Neuronal stem cell (in vitro differentiated cells): ENCODE measurements at regions not wholly inside any gene's neighbourhood (a gene's known extent, or its start where the extent isn't known, plus 50 kb on each side); places are given as distances from the start of the nearest gene placed in this dataset.

Experiments used
- DNase-seq: peaks from one replicate; pipeline ENCODE4 v3.0.0-alpha.2; 2013; ENCODE audit warnings: low spot score
- H2AFZ ChIP-seq: one replicate; pipeline ENCODE4 v1.6.1; 2013; ENCODE audit warnings: mild to moderate bottlenecking, low read length, inconsistent platforms
- H2AK5ac ChIP-seq: 2 replicates; pipeline ENCODE4 v1.6.1; 2013; ENCODE audit warnings: low read depth, mild to moderate bottlenecking, inconsistent platforms, low read length, moderate library complexity, mixed read lengths
- H2BK120ac ChIP-seq: 2 replicates; pipeline ENCODE4 v1.6.1; 2013; ENCODE audit warnings: low read depth, mild to moderate bottlenecking, inconsistent platforms, low read length, moderate library complexity, mixed read lengths
- H2BK12ac ChIP-seq: one replicate; pipeline ENCODE4 v1.6.1; 2013; ENCODE audit warnings: low read length, inconsistent platforms
- H2BK15ac ChIP-seq: 2 replicates; pipeline ENCODE4 v1.6.1; 2013; ENCODE audit warnings: mild to moderate bottlenecking, low read length, inconsistent platforms, mixed read lengths
- H2BK5ac ChIP-seq: one replicate; pipeline ENCODE4 v1.6.1; 2013; ENCODE audit warnings: inconsistent platforms, mild to moderate bottlenecking, low read length, moderate library complexity
- H3K14ac ChIP-seq: one replicate; pipeline ENCODE4 v1.6.1; 2013; ENCODE audit warnings: low read length, inconsistent platforms
- H3K18ac ChIP-seq: 2 replicates; pipeline ENCODE4 v1.6.1; 2013; ENCODE audit warnings: low read length, inconsistent platforms
- H3K23ac ChIP-seq: 2 replicates; pipeline ENCODE4 v1.6.1; 2013; ENCODE audit warnings: low read depth, mild to moderate bottlenecking, mixed read lengths, low read length, inconsistent platforms; ENCODE audit not compliant: poor library complexity
- H3K27ac ChIP-seq: replicated peaks from 3 replicates; pipeline ENCODE4 v1.5.1; 2013; ENCODE audit warnings: low read length, inconsistent platforms
- H3K27me3 ChIP-seq, 3 experiments: 2 replicates each; pipeline ENCODE4 v1.6.1; 2013; ENCODE audit warnings: low read length in 3 of 3, mild to moderate bottlenecking in 2 of 3, inconsistent platforms in 1 of 3, low read depth in 1 of 3, mixed read lengths in 1 of 3, moderate library complexity in 1 of 3; ENCODE audit not compliant: control insufficient read depth in 3 of 3, insufficient read depth in 3 of 3
- H3K36me3 ChIP-seq, 2 donors: replicated peaks in 1 of 2; 2 replicates each; pipeline ENCODE4 v1.6.1; 2013; ENCODE audit warnings: low read length in 2 of 2; ENCODE audit not compliant: control insufficient read depth in 2 of 2, insufficient read depth in 2 of 2
- H3K4ac ChIP-seq: 2 replicates; pipeline ENCODE4 v1.6.1; 2013; ENCODE audit warnings: inconsistent platforms, mild to moderate bottlenecking, low read length, moderate library complexity
- H3K4me1 ChIP-seq, 2 donors: 1 replicate in 1 of 2; 2 replicates in 1 of 2; pipeline ENCODE4 v1.6.1; 2013; ENCODE audit warnings: low read length in 2 of 2, low read depth in 1 of 2; ENCODE audit not compliant: control insufficient read depth in 2 of 2, insufficient read depth in 1 of 2
- H3K4me2 ChIP-seq: one replicate; pipeline ENCODE4 v1.6.1; 2013; ENCODE audit warnings: mild to moderate bottlenecking, low read length, inconsistent platforms; ENCODE audit not compliant: insufficient read depth, poor library complexity, severe bottlenecking
- H3K4me3 ChIP-seq, 2 donors: 2 replicates each; pipeline ENCODE4 v1.5.1; 2013; ENCODE audit warnings: low read length in 2 of 2, mild to moderate bottlenecking in 2 of 2, inconsistent platforms in 1 of 2, moderate library complexity in 1 of 2
- H3K79me1 ChIP-seq: one replicate; pipeline ENCODE4 v1.6.1; 2013; ENCODE audit warnings: low read depth, mild to moderate bottlenecking, inconsistent platforms, low read length, moderate library complexity
- H3K9ac ChIP-seq: one replicate; pipeline ENCODE4 v1.6.1; 2013; ENCODE audit warnings: mild to moderate bottlenecking, low read depth, low read length, inconsistent platforms; ENCODE audit not compliant: poor library complexity
- H3K9me3 ChIP-seq, 2 donors: replicated peaks in 1 of 2; 2 replicates each; pipeline versions ENCODE3 to v1.6.1; 2013; ENCODE audit warnings: low read length in 2 of 2, mild to moderate bottlenecking in 2 of 2, inconsistent platforms in 1 of 2, low read depth in 1 of 2, mixed read lengths in 1 of 2, moderate library complexity in 1 of 2; ENCODE audit not compliant: control insufficient read depth in 2 of 2, insufficient read depth in 1 of 2
- H4K8ac ChIP-seq: one replicate; pipeline ENCODE4 v1.6.1; 2013; ENCODE audit warnings: low read depth, mild to moderate bottlenecking, inconsistent platforms, low read length, moderate library complexity
- H4K91ac ChIP-seq: one replicate; pipeline ENCODE4 v1.6.1; 2013; ENCODE audit warnings: low read length, low read depth, mild to moderate bottlenecking, inconsistent platforms; ENCODE audit not compliant: poor library complexity
- WGBS, 2 donors: extraction: QIAGEN DNeasy Blood & Tissue Kit; methylation state at CpG; one replicate each; pipeline ENCODE4 v1.1.7; 2013; ENCODE audit warnings: missing lambda C conversion rate in 2 of 2, mixed read lengths in 1 of 2; ENCODE audit not compliant: insufficient read length in 2 of 2, insufficient replicate concordance in 1 of 2; ENCODE audit errors: extremely low coverage in 2 of 2; 5-methylcytosine and 5-hydroxymethylcytosine counted together

- Histone ChIP-seq H2BK120ac (no peak overlapping the region), H4K91ac (no peak overlapping the region), H2BK5ac (no peak overlapping the region), H3K27me3 (no peaks in the 10 kb centered on the region), H2BK12ac (no peak overlapping the region), H3K9me3 (no peaks in the 10 kb centered on the region), H3K18ac (no peak overlapping the region), H3K23ac (no peak overlapping the region), H2AK5ac (no peak overlapping the region), H3K9ac (no peak overlapping the region), H4K8ac (no peak overlapping the region), H3K4ac (no peak overlapping the region), H3K4me3 (no peak overlapping the region), H3K4me1 (no peaks in the 10 kb centered on the region), H2BK15ac (no peak overlapping the region), H3K36me3 (no peaks in the 10 kb centered on the region), H3K79me1 (no peaks in the 10 kb centered on the region), H2AFZ (no peak overlapping the region), H3K4me2 (no peak overlapping the region), H3K14ac (no peak overlapping the region), H3K27ac (no peak overlapping the region)
- WGBS, 2 donors = no CpG with 5 or more reads among the region's 1 CpG
- no peak for DNase-seq
These were observed 356.7 kb downstream of the PDCD6IP start for GRCh38 chr3:34155108-34155507.

DNA sequence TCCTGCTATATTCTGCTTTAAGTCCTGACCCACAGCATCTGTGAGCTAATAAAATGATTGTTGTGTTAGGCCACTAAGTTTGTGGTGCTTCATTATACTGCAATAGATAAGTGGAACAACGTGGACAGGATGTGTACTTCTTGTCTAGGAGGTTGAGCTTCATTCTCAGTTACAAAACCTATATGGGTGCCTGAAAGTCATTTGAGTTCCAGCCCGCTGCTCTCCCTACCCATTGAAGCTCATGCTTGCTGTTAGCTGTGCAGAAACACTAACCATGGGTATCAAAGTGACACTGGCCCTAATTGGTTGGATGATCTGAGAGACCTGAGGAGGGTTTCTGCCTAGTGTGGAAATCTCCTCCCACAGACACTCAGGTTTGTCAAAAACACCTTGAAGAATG, 357.2 kb downstream of the PDCD6IP start:
- Histone ChIP-seq H2AFZ (no peak overlapping the region), H3K9ac (no peak overlapping the region), H4K91ac (no peak overlapping the region), H3K23ac (no peak overlapping the region), H3K27ac (no peak overlapping the region), H3K27me3 (no peaks in the 10 kb centered on the region), H3K9me3 (no peaks in the 10 kb centered on the region), H2BK15ac (no peak overlapping the region), H3K36me3 (no peaks in the 10 kb centered on the region), H4K8ac (no peak overlapping the region), H2BK5ac (no peak overlapping the region), H2BK12ac (no peak overlapping the region), H2BK120ac (no peak overlapping the region), H2AK5ac (no peak overlapping the region), H3K14ac (no peak overlapping the region), H3K4me1 (no peaks in the 10 kb centered on the region), H3K4ac (no peak overlapping the region), H3K4me3 (no peak overlapping the region), H3K4me2 (no peak overlapping the region), H3K18ac (no peak overlapping the region), H3K79me1 (no peaks in the 10 kb centered on the region)
- DNase-seq = no peak
- no CpG with 5 or more reads among the region's 2 CpGs for WGBS, 2 donors

- Histone ChIP-seq H3K9me3 (no peaks in the 10 kb centered on the region), H2BK12ac (no peak overlapping the region), H3K79me1 (no peaks in the 10 kb centered on the region), H2BK15ac (no peak overlapping the region), H4K8ac (no peak overlapping the region), H3K4me1 (no peaks in the 10 kb centered on the region), H3K9ac (no peak overlapping the region), H3K27ac (no peak overlapping the region), H3K18ac (no peak overlapping the region), H4K91ac (no peak overlapping the region), H2AFZ (no peak overlapping the region), H3K4me3 (no peak overlapping the region), H2AK5ac (no peak overlapping the region), H3K14ac (no peak overlapping the region), H2BK5ac (no peak overlapping the region), H3K23ac (no peak overlapping the region), H3K4ac (no peak overlapping the region), H3K4me2 (no peak overlapping the region), H2BK120ac (no peak overlapping the region), H3K27me3 (no peaks in the 10 kb centered on the region), H3K36me3 (no peaks in the 10 kb centered on the region)
- DNase-seq = no peak
These were observed 359.1 kb downstream of the PDCD6IP start for GRCh38 chr3:34157491-34157890.

GRCh38 chr3:34159613-34160420, 361.4 kb downstream of the PDCD6IP start:
- H2BK15ac ChIP-seq = no peak overlapping the region
- no peak overlapping the region for H3K18ac ChIP-seq
- H3K4me2 ChIP-seq = no peak overlapping the region
- no peak overlapping the region for H4K8ac ChIP-seq
- no peak overlapping the region for H3K14ac ChIP-seq
- no peak for DNase-seq
- no peak overlapping the region for H3K9ac ChIP-seq
- H2BK5ac ChIP-seq = no peak overlapping the region
- no peak overlapping the region for H2AFZ ChIP-seq
- no CpG with 5 or more reads among the region's 4 CpGs for WGBS, 2 donors
- no peaks in the 10 kb centered on the region for H3K9me3 ChIP-seq
- no peaks in the 10 kb centered on the region for H3K4me1 ChIP-seq
- H3K4ac ChIP-seq = no peak overlapping the region
- H3K79me1 ChIP-seq = no peaks in the 10 kb centered on the region
- H3K23ac ChIP-seq = no peak overlapping the region
- no peak overlapping the region for H3K4me3 ChIP-seq
- H4K91ac ChIP-seq = no peak overlapping the region
- no peak overlapping the region for H2BK12ac ChIP-seq
- H3K27me3 ChIP-seq = no peaks in the 10 kb centered on the region
- no peaks in the 10 kb centered on the region for H3K36me3 ChIP-seq
- H2BK120ac ChIP-seq = no peak overlapping the region
- no peak overlapping the region for H3K27ac ChIP-seq
- no peak overlapping the region for H2AK5ac ChIP-seq
